ENCODE measurements at regions not wholly inside any gene's neighbourhood (a gene's known extent, or its start where the extent isn't known, plus 50 kb on each side); places are given as distances from the start of the nearest gene placed in this dataset.

GRCh38 chr7:97342512-97342911, 225.0 kb downstream of the SDHAF3 start:
- TF ChIP-seq EZH2 (IDR thresholded peaks at IDR 0.05; ENCODE audit: low read depth) (no peak), CTCF (conservative IDR thresholded peaks at IDR 0.05) (no peak)
- CTCF ChIA-PET, result no interaction called here
- intact Hi-C loops (cut with micrococcal nuclease; ENCODE audit: unreplicated experiment), result no loop called here

GRCh38 chr7:97346349-97346748, 228.9 kb downstream of the SDHAF3 start:
- Histone ChIP-seq H3F3A (ENCODE audit: insufficient read depth, low read depth) (no peaks in the 10 kb centered on the region), H2AFZ (no peak overlapping the region), H4K20me1 (ENCODE audit: insufficient read depth) (no peaks in the 10 kb centered on the region), H3K9me3 (ENCODE audit: insufficient read depth, low read depth) (no peaks in the 10 kb centered on the region), H3K4me3 (no peak overlapping the region), H3K36me3 (ENCODE audit: low read depth) (no peaks in the 10 kb centered on the region), H3K4me2 (no peak overlapping the region), H3K27me3 (ENCODE audit: insufficient read depth, low read depth) (peaks cover 51% of the 10 kb centered on the region), H3K27ac (no peak overlapping the region), H3K79me2 (ENCODE audit: low read depth) (no peaks in the 10 kb centered on the region), H3K9me2 (ENCODE audit: insufficient read depth) (no peaks in the 10 kb centered on the region), H3K4me1 (replicated peaks; ENCODE audit: insufficient read depth) (no peaks in the 10 kb centered on the region)
- intact Hi-C loops (cut with micrococcal nuclease; ENCODE audit: unreplicated experiment), result no loop called here
- no peak for DNase-seq
- no TSS peak for BruUV-seq (replicated peaks)
- TF ChIP-seq CTCF (conservative IDR thresholded peaks at IDR 0.05), result no peak
- TF ChIP-seq EZH2 (IDR thresholded peaks at IDR 0.05; ENCODE audit: low read depth), result no peak
- ChIA-PET POLR2A (ENCODE audit: unreplicated experiment) (no interaction called here), CTCF (no interaction called here)

More at GRCh38 chr7:97342512-97342911, 225.0 kb downstream of the SDHAF3 start:
- Histone ChIP-seq H3K9me2 (ENCODE audit: insufficient read depth) (no peaks in the 10 kb centered on the region), H3F3A (ENCODE audit: insufficient read depth, low read depth) (no peaks in the 10 kb centered on the region), H3K4me3 (no peak overlapping the region), H3K4me2 (no peak overlapping the region), H4K20me1 (ENCODE audit: insufficient read depth) (no peaks in the 10 kb centered on the region), H3K27me3 (ENCODE audit: insufficient read depth, low read depth) (peaks cover 18% of the 10 kb centered on the region), H3K9me3 (ENCODE audit: insufficient read depth, low read depth) (no peaks in the 10 kb centered on the region), H3K79me2 (ENCODE audit: low read depth) (no peaks in the 10 kb centered on the region), H3K4me1 (replicated peaks; ENCODE audit: insufficient read depth) (no peaks in the 10 kb centered on the region), H3K36me3 (ENCODE audit: low read depth) (no peaks in the 10 kb centered on the region), H2AFZ (no peak overlapping the region), H3K27ac (no peak overlapping the region)
- POLR2A ChIA-PET (ENCODE audit: unreplicated experiment), result no interaction called here
- no TSS peak for BruUV-seq (replicated peaks)
- DNase-seq, result no peak

GRCh38 chr7:97351488-97351887, 234.0 kb downstream of the SDHAF3 start:
- no peak for DNase-seq
- no peak for TF ChIP-seq CTCF (conservative IDR thresholded peaks at IDR 0.05)
- no peak for TF ChIP-seq EZH2 (IDR thresholded peaks at IDR 0.05; ENCODE audit: low read depth)
- Histone ChIP-seq H3K4me3 (no peak overlapping the region), H3K36me3 (ENCODE audit: low read depth) (no peaks in the 10 kb centered on the region), H3K27me3 (ENCODE audit: insufficient read depth, low read depth) (peaks cover 74% of the 10 kb centered on the region), H3F3A (ENCODE audit: insufficient read depth, low read depth) (no peaks in the 10 kb centered on the region), H3K9me3 (ENCODE audit: insufficient read depth, low read depth) (no peaks in the 10 kb centered on the region), H4K20me1 (ENCODE audit: insufficient read depth) (no peaks in the 10 kb centered on the region), H3K4me1 (replicated peaks; ENCODE audit: insufficient read depth) (no peaks in the 10 kb centered on the region), H3K4me2 (no peak overlapping the region), H3K9me2 (ENCODE audit: insufficient read depth) (no peaks in the 10 kb centered on the region), H3K79me2 (ENCODE audit: low read depth) (no peaks in the 10 kb centered on the region), H3K27ac (no peak overlapping the region), H2AFZ (no peak overlapping the region)
- CTCF ChIA-PET, result no interaction called here
- intact Hi-C loops (cut with micrococcal nuclease; ENCODE audit: unreplicated experiment), result no loop called here
- BruUV-seq (replicated peaks), result no TSS peak
- POLR2A ChIA-PET (ENCODE audit: unreplicated experiment), result no interaction called here
